Liver (tissue), 3 donors: ENCODE measurements at regions not wholly inside any gene's neighbourhood (a gene's known extent, or its start where the extent isn't known, plus 50 kb on each side); places are given as distances from the start of the nearest gene placed in this dataset.

Experiments used
- FOXA2 ChIP-seq: IDR thresholded peaks from 2 replicates; pipeline ENCODE4 v1.6.1; 2016; ENCODE audit warnings: antibody characterized with exemption
- GABPA ChIP-seq, 2 donors: IDR thresholded peaks in 1 of 2; conservative IDR thresholded peaks in 1 of 2; 2 replicates each; pipeline ENCODE4 v1.6.1; 2016; ENCODE audit warnings: antibody characterized with exemption in 2 of 2, mild to moderate bottlenecking in 1 of 2, moderate library complexity in 1 of 2
- NR2F2 ChIP-seq: IDR thresholded peaks from 2 replicates; pipeline ENCODE4 v1.6.1; 2016; ENCODE audit warnings: antibody characterized with exemption
- RAD21 ChIP-seq, 2 donors: IDR thresholded peaks; 2 replicates each; pipeline ENCODE4 v1.6.1; 2016; ENCODE audit warnings: antibody characterized with exemption in 2 of 2, mild to moderate bottlenecking in 2 of 2
- RXRA ChIP-seq, 2 donors: IDR thresholded peaks; 2 replicates each; pipeline ENCODE4 v1.6.1; 2017 to 2018; ENCODE audit warnings: antibody characterized with exemption in 2 of 2, mild to moderate bottlenecking in 1 of 2
- SP1 ChIP-seq: IDR thresholded peaks from 2 replicates; pipeline ENCODE4 v1.6.1; 2018; ENCODE audit warnings: antibody characterized with exemption, mild to moderate bottlenecking
- TAF1 ChIP-seq: conservative IDR thresholded peaks from 2 replicates; pipeline ENCODE4 v1.6.1; 2016; ENCODE audit warnings: antibody characterized with exemption, mild to moderate bottlenecking
- YY1 ChIP-seq: IDR thresholded peaks from 2 replicates; pipeline ENCODE4 v1.6.1; 2016; ENCODE audit warnings: antibody characterized with exemption, mild to moderate bottlenecking
- TF ChIP-seq, protein P1 (sequence below): IDR thresholded peaks from 2 replicates; pipeline ENCODE4 v1.6.1; 2016; ENCODE audit warnings: antibody characterized with exemption
- TF ChIP-seq, protein P2 (sequence below): fragments of 150-350 bp; IDR thresholded peaks from 2 replicates; pipeline ENCODE4 v1.5.1; 2017; ENCODE audit warnings: improper control_type of control experiment, low read depth, low read length; ENCODE audit not compliant: missing input control
- TF ChIP-seq, protein P3 (sequence below): IDR thresholded peaks from 2 replicates; pipeline ENCODE4 v1.6.1; 2016; ENCODE audit warnings: antibody characterized with exemption, mild to moderate bottlenecking
- TF ChIP-seq, protein P4 (sequence below): IDR thresholded peaks from 2 replicates; pipeline ENCODE4 v1.6.1; 2016; ENCODE audit warnings: antibody characterized with exemption
- TF ChIP-seq, protein P5 (sequence below): IDR thresholded peaks from 2 replicates; pipeline ENCODE4 v1.6.1; 2016; ENCODE audit warnings: antibody characterized with exemption
- donor health status: healthy.
- donor health status: healthy.

DNA sequence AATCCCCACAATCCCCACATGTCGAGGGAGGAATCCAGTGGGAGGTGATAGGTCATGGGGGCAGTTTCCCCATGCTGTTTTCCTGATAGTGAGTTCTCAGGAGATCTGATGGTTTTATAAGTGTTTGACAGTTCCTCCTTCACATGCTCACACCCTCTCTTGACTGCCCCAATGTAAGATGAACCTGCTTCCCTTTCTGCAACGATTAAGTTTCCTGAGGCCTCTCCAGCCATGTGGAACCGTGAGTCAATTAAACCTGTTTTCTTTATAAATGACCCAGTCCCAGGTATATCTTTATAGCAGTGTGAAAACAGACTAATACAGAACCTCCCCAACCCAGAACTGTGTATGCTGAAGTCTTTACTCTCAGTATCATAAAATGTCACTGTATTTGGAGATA lies 289.5 kb upstream of the MMADHC start:
- TF ChIP-seq, protein P1, sequence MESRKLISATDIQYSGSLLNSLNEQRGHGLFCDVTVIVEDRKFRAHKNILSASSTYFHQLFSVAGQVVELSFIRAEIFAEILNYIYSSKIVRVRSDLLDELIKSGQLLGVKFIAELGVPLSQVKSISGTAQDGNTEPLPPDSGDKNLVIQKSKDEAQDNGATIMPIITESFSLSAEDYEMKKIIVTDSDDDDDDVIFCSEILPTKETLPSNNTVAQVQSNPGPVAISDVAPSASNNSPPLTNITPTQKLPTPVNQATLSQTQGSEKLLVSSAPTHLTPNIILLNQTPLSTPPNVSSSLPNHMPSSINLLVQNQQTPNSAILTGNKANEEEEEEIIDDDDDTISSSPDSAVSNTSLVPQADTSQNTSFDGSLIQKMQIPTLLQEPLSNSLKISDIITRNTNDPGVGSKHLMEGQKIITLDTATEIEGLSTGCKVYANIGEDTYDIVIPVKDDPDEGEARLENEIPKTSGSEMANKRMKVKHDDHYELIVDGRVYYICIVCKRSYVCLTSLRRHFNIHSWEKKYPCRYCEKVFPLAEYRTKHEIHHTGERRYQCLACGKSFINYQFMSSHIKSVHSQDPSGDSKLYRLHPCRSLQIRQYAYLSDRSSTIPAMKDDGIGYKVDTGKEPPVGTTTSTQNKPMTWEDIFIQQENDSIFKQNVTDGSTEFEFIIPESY: no peak
- TF ChIP-seq, protein P2, sequence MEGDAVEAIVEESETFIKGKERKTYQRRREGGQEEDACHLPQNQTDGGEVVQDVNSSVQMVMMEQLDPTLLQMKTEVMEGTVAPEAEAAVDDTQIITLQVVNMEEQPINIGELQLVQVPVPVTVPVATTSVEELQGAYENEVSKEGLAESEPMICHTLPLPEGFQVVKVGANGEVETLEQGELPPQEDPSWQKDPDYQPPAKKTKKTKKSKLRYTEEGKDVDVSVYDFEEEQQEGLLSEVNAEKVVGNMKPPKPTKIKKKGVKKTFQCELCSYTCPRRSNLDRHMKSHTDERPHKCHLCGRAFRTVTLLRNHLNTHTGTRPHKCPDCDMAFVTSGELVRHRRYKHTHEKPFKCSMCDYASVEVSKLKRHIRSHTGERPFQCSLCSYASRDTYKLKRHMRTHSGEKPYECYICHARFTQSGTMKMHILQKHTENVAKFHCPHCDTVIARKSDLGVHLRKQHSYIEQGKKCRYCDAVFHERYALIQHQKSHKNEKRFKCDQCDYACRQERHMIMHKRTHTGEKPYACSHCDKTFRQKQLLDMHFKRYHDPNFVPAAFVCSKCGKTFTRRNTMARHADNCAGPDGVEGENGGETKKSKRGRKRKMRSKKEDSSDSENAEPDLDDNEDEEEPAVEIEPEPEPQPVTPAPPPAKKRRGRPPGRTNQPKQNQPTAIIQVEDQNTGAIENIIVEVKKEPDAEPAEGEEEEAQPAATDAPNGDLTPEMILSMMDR: no peak
- TF ChIP-seq SP1: no peak
- TF ChIP-seq, protein P3, sequence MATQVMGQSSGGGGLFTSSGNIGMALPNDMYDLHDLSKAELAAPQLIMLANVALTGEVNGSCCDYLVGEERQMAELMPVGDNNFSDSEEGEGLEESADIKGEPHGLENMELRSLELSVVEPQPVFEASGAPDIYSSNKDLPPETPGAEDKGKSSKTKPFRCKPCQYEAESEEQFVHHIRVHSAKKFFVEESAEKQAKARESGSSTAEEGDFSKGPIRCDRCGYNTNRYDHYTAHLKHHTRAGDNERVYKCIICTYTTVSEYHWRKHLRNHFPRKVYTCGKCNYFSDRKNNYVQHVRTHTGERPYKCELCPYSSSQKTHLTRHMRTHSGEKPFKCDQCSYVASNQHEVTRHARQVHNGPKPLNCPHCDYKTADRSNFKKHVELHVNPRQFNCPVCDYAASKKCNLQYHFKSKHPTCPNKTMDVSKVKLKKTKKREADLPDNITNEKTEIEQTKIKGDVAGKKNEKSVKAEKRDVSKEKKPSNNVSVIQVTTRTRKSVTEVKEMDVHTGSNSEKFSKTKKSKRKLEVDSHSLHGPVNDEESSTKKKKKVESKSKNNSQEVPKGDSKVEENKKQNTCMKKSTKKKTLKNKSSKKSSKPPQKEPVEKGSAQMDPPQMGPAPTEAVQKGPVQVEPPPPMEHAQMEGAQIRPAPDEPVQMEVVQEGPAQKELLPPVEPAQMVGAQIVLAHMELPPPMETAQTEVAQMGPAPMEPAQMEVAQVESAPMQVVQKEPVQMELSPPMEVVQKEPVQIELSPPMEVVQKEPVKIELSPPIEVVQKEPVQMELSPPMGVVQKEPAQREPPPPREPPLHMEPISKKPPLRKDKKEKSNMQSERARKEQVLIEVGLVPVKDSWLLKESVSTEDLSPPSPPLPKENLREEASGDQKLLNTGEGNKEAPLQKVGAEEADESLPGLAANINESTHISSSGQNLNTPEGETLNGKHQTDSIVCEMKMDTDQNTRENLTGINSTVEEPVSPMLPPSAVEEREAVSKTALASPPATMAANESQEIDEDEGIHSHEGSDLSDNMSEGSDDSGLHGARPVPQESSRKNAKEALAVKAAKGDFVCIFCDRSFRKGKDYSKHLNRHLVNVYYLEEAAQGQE: no peak
- TF ChIP-seq FOXA2: no peak
- TF ChIP-seq RAD21 (IDR thresholded peaks at IDR 0.05): no peak
- no peak for TF ChIP-seq TAF1
- TF ChIP-seq, protein P4, sequence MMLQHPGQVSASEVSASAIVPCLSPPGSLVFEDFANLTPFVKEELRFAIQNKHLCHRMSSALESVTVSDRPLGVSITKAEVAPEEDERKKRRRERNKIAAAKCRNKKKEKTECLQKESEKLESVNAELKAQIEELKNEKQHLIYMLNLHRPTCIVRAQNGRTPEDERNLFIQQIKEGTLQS: no peak
- no peak for TF ChIP-seq GABPA (IDR thresholded peaks at IDR 0.05 in 1 of 2, conservative IDR thresholded peaks at IDR 0.05 in 1 of 2)
- no peak for TF ChIP-seq YY1
- TF ChIP-seq NR2F2: no peak
- TF ChIP-seq, protein P5, sequence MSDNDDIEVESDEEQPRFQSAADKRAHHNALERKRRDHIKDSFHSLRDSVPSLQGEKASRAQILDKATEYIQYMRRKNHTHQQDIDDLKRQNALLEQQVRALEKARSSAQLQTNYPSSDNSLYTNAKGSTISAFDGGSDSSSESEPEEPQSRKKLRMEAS: no peak
- no peak for TF ChIP-seq RXRA (IDR thresholded peaks at IDR 0.05)
